LNCaP clone FGC (cell line): ENCODE measurements at regions not wholly inside any gene's neighbourhood (a gene's known extent, or its start where the extent isn't known, plus 50 kb on each side); places are given as distances from the start of the nearest gene placed in this dataset.

ENCODE experiments used
- DNase-seq: peaks from one replicate; pipeline ENCODE4 v3.0.0-alpha.2; 2011; ENCODE audit warnings: low read depth
- H3K4me3 ChIP-seq: 2 replicates; pipeline ENCODE4 v1.5.1; 2011; ENCODE audit warnings: mild to moderate bottlenecking, low read depth, low read length, control low read depth
- TF ChIP-seq, protein P1 (sequence below): IDR thresholded peaks from 2 replicates; pipeline ENCODE4 v1.5.1; 2012; ENCODE audit warnings: mild to moderate bottlenecking; ENCODE audit not compliant: control insufficient read depth, insufficient read depth; ENCODE audit errors: extremely low read depth

- DNase-seq = no peak
- H3K4me3 ChIP-seq = no peak overlapping the region
- TF ChIP-seq, protein P1, sequence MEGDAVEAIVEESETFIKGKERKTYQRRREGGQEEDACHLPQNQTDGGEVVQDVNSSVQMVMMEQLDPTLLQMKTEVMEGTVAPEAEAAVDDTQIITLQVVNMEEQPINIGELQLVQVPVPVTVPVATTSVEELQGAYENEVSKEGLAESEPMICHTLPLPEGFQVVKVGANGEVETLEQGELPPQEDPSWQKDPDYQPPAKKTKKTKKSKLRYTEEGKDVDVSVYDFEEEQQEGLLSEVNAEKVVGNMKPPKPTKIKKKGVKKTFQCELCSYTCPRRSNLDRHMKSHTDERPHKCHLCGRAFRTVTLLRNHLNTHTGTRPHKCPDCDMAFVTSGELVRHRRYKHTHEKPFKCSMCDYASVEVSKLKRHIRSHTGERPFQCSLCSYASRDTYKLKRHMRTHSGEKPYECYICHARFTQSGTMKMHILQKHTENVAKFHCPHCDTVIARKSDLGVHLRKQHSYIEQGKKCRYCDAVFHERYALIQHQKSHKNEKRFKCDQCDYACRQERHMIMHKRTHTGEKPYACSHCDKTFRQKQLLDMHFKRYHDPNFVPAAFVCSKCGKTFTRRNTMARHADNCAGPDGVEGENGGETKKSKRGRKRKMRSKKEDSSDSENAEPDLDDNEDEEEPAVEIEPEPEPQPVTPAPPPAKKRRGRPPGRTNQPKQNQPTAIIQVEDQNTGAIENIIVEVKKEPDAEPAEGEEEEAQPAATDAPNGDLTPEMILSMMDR = no peak
Observed at GRCh38 chr22:22072169-22072836, 89.7 kb upstream of the TOP3B start.

GRCh38 chr22:22071455-22071854, 88.9 kb upstream of the TOP3B start:
- TF ChIP-seq, protein P1 = no peak
- H3K4me3 ChIP-seq = no peak overlapping the region
- DNase-seq = no peak

DNA sequence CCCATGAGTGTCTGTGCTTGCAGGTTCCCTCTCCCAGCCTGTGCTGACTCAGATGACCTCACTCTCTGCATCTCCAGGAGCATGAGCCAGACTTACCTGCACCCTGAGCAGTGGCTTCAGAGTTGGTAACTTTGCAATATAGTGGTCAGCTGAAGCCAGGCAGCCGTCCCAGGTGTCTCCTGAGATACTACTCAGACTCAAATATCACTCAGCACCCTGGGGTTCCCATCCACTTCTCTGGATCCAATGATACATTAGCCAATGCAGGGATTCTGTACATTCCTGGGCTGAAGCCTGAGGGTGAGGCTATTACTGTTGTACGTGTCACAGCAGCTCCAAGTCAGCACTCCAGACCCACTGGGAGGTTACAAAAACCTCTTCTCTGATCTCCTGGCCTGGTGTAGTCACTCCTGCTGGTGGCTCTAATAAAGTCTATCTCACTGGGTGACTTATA, 87.8 kb upstream of the TOP3B start:
- no peak for DNase-seq

GRCh38 chr22:22069450-22070370, 87.1 kb upstream of the TOP3B start:
- TF ChIP-seq, protein P1 = no peak
- H3K4me3 ChIP-seq = no peak overlapping the region
- DNase-seq = no peak

More for the DNA sequence above, 87.8 kb upstream of the TOP3B start:
- TF ChIP-seq, protein P1 = no peak
- H3K4me3 ChIP-seq = no peak overlapping the region

DNA sequence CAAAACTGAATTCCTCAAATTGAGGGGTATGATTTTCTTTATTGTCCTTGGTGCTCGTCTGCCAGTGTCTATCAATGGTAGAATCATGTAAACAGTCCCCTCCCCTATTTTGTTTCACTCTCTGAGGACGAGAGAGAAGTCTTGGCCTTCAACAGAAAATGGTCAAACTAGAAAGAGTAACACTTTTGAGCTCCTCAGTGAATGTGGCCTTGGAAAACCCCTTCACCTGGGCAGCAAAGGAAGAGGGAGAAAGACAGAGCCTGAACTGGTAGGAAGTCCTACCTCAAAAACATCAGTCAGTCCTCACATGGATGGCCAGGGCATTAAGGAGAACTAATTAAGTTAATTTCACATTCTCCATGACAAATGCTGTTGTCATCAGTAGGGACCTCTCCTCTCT, 86.1 kb upstream of the TOP3B start:
- H3K4me3 ChIP-seq = no peak overlapping the region
- TF ChIP-seq, protein P1 = no peak
- DNase-seq = no peak

DNA sequence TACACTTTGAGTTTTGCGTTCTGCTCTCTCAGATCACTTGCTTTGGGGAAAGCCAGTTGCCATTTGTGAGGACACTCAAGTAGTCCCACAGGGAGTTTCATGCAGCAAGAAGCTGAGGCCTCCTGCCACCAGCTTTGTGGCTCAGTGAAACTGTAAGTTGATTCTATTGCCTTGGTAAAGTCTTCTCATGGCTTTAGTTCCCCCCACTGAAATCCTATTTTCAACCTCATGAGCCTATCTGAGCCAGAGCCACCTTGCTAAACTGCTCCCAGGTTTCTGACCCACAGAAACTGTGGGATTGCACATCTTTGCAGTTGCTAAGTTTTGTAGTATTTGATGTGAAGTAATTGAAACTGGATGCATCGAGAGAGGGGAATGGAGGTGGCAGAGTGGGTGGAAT, 85.4 kb upstream of the TOP3B start:
- TF ChIP-seq, protein P1 = no peak
- no peak for DNase-seq

More for the DNA sequence above, 85.4 kb upstream of the TOP3B start:
- no peak overlapping the region for H3K4me3 ChIP-seq
